SKM-1 (cell line): ENCODE measurements at regions not wholly inside any gene's neighbourhood (a gene's known extent, or its start where the extent isn't known, plus 50 kb on each side); places are given as distances from the start of the nearest gene placed in this dataset.
"Not testable (repeated sequence)": the region's sequence is repeated elsewhere in the genome, so short reads cannot be mapped to it uniquely, and the experiment has no call there.

Experiments used
- DNase-seq: peaks from one replicate; lab custom pipeline; 2025; ENCODE audit not compliant: unreplicated experiment; lab: John Stamatoyannopoulos, UW

- DNase-seq = no peak
Measured at GRCh38 chrX:112368371-112368770, 285.8 kb upstream of the TRPC5 start.

GRCh38 chrX:112367065-112367464 is 284.5 kb upstream of the TRPC5 start:
- DNase-seq = no peak

- DNase-seq = no peak
Measured at GRCh38 chrX:112359906-112360305, 277.3 kb upstream of the TRPC5 start.

- no peak for DNase-seq
Measured at GRCh38 chrX:112355931-112356330, 273.4 kb upstream of the TRPC5 start.

GRCh38 chrX:112341598-112341997 is 259.0 kb upstream of the TRPC5 start:
- no peak for DNase-seq

- no peak for DNase-seq
Measured at GRCh38 chrX:112313201-112313600, 230.6 kb upstream of the TRPC5 start.

GRCh38 chrX:112306027-112306426 is 223.5 kb upstream of the TRPC5 start:
- no peak for DNase-seq

- DNase-seq = no peak
Measured at GRCh38 chrX:112279940-112280339, 197.4 kb upstream of the TRPC5 start.

- no peak for DNase-seq
Measured at GRCh38 chrX:112270991-112271390, 188.4 kb upstream of the TRPC5 start.

GRCh38 chrX:112266136-112266535 is 183.6 kb upstream of the TRPC5 start:
- no peak for DNase-seq

- no peak for DNase-seq
Measured at GRCh38 chrX:112259375-112259774, 176.8 kb upstream of the TRPC5 start.

- DNase-seq = no peak
Measured at GRCh38 chrX:112254896-112255295, 172.3 kb upstream of the TRPC5 start.

GRCh38 chrX:112247714-112248113 is 165.1 kb upstream of the TRPC5 start:
- DNase-seq = no peak

GRCh38 chrX:112235547-112235946 is 153.0 kb upstream of the TRPC5 start:
- DNase-seq = no peak

- DNase-seq = no peak
Measured at GRCh38 chrX:112233164-112233563, 150.6 kb upstream of the TRPC5 start.

GRCh38 chrX:112226795-112227194 is 144.2 kb upstream of the TRPC5 start:
- not testable (repeated sequence) for DNase-seq

- no peak for DNase-seq
Measured at GRCh38 chrX:112223391-112223790, 140.8 kb upstream of the TRPC5 start.

GRCh38 chrX:112218388-112218787 is 135.8 kb upstream of the TRPC5 start:
- DNase-seq = no peak

GRCh38 chrX:112211459-112211858 is 128.9 kb upstream of the TRPC5 start:
- DNase-seq = no peak

GRCh38 chrX:112197840-112198239 is 115.3 kb upstream of the TRPC5 start:
- DNase-seq = no peak

- DNase-seq = no peak
Measured at GRCh38 chrX:112190646-112191045, 108.1 kb upstream of the TRPC5 start.

GRCh38 chrX:112181361-112181760 is 98.8 kb upstream of the TRPC5 start:
- not testable (repeated sequence) for DNase-seq

GRCh38 chrX:112164420-112164819 is 81.8 kb upstream of the TRPC5 start:
- no peak for DNase-seq

- no peak for DNase-seq
Measured at GRCh38 chrX:112163906-112164305, 81.3 kb upstream of the TRPC5 start.
